SK-N-SH (cell line): ENCODE measurements at regions not wholly inside any gene's neighbourhood (a gene's known extent, or its start where the extent isn't known, plus 50 kb on each side); places are given as distances from the start of the nearest gene placed in this dataset.

Source experiments
- CTCF ChIA-PET: fragments of 300-600, 350-600 bp; formaldehyde crosslinking; extraction: SDS; loops from one replicate; lab custom pipeline; 2021; lab: Yijun Ruan, JAX
- POLR2A ChIA-PET: fragments of 350-600 bp; sonication (Branson Sonifier 250); formaldehyde crosslinking; extraction: SDS; loops from one replicate; lab custom pipeline; 2020; ENCODE audit warnings: antibody characterized with exemption, inconsistent platforms; lab: Yijun Ruan, JAX
- DNase-seq: peaks from one replicate; pipeline ENCODE4 v3.0.0; 2012
- H2AFZ ChIP-seq: fragments of 200-600 bp; sonication (generic); 2 replicates; pipeline ENCODE4 v1.8.1; 2016; ENCODE audit warnings: antibody characterized with exemption, mild to moderate bottlenecking, low read depth
- H3F3A ChIP-seq: fragments of 200-600 bp; sonication (generic); replicated peaks from 2 replicates; pipeline ENCODE3; 2016; ENCODE audit warnings: antibody characterized with exemption, mild to moderate bottlenecking; ENCODE audit not compliant: insufficient read depth
- H3K27ac ChIP-seq, 2 experiments: fragments of 200-500 bp in 1 of 2; fragments of 200-600 bp in 1 of 2; sonication (Bioruptor generic) in 1 of 2; sonication (generic), shearing (Covaris generic) in 1 of 2; 2 replicates each; pipeline versions ENCODE4 v1.5.1 to v1.6.1; 2014 to 2016; ENCODE audit warnings: low read depth in 2 of 2, inconsistent platforms in 1 of 2, low read length in 1 of 2, mild to moderate bottlenecking in 1 of 2, mixed read lengths in 1 of 2
- H3K27me3 ChIP-seq: fragments of 200-600 bp; sonication (generic), shearing (Covaris generic); 2 replicates; pipeline ENCODE4 v1.6.1; 2016; ENCODE audit warnings: mixed run types; ENCODE audit not compliant: insufficient read depth
- H3K36me3 ChIP-seq, 2 experiments: fragments of 200-500 bp in 1 of 2; fragments of 200-600 bp in 1 of 2; sonication (Bioruptor generic) in 1 of 2; sonication (generic) in 1 of 2; replicated peaks in 1 of 2; 2 replicates each; pipeline versions ENCODE3 to v1.5.1; 2014 to 2016; ENCODE audit warnings: low read length in 1 of 2, mild to moderate bottlenecking in 1 of 2; ENCODE audit not compliant: insufficient read depth in 2 of 2, control insufficient read depth in 1 of 2
- H3K4me1 ChIP-seq, 2 experiments: fragments of 200-500 bp in 1 of 2; fragments of 200-600 bp in 1 of 2; sonication (Bioruptor generic) in 1 of 2; sonication (generic), shearing (Covaris generic) in 1 of 2; 2 replicates each; pipeline versions ENCODE4 v1.5.1 to v1.6.1; 2014 to 2016; ENCODE audit warnings: low read depth in 1 of 2, low read length in 1 of 2, mixed run types in 1 of 2; ENCODE audit not compliant: insufficient read depth in 2 of 2, control insufficient read depth in 1 of 2
- H3K4me2 ChIP-seq: fragments of 200-600 bp; sonication (generic), shearing (Covaris generic); 2 replicates; pipeline ENCODE4 v1.6.1; 2017; ENCODE audit warnings: mixed run types
- H3K4me3 ChIP-seq, 2 experiments: fragments of 200-500 bp in 1 of 2; fragments of 200-600 bp in 1 of 2; sonication (Bioruptor generic) in 1 of 2; sonication (generic), shearing (Covaris generic) in 1 of 2; 2 replicates each; pipeline versions ENCODE4 v1.5.1 to v1.8.1; 2014 to 2016; ENCODE audit warnings: low read depth in 2 of 2, inconsistent platforms in 1 of 2, low read length in 1 of 2, mild to moderate bottlenecking in 1 of 2, mixed read lengths in 1 of 2, moderate library complexity in 1 of 2
- H3K79me2 ChIP-seq: fragments of 200-600 bp; sonication (generic); 2 replicates; pipeline ENCODE4 v1.8.1; 2017; ENCODE audit warnings: mild to moderate bottlenecking; ENCODE audit not compliant: insufficient read depth
- H3K9ac ChIP-seq: fragments of 200-600 bp; sonication (generic); 2 replicates; pipeline ENCODE4 v1.6.1; 2017; ENCODE audit warnings: mixed run types
- H3K9me2 ChIP-seq: fragments of 200-600 bp; sonication (generic); 2 replicates; pipeline ENCODE4 v1.6.1; 2017; ENCODE audit warnings: mixed run types
- H3K9me3 ChIP-seq: fragments of 200-600 bp; sonication (generic); 2 replicates; pipeline ENCODE4 v1.6.1; 2017; ENCODE audit warnings: mixed run types, mild to moderate bottlenecking, moderate library complexity
- H4K20me1 ChIP-seq: fragments of 200-600 bp; sonication (generic); 2 replicates; pipeline ENCODE4 v1.6.1; 2017; ENCODE audit warnings: mild to moderate bottlenecking, mixed run types; ENCODE audit not compliant: insufficient read depth
- CHD2 ChIP-seq: fragments of 150-350 bp; IDR thresholded peaks from 2 replicates; pipeline ENCODE4 v1.6.1; 2018; ENCODE audit warnings: low read length; ENCODE audit not compliant: partially characterized antibody
- ELF1 ChIP-seq: IDR thresholded peaks from 2 replicates; pipeline ENCODE4 v1.4.0; 2012
- EP300 ChIP-seq, 2 experiments: IDR thresholded peaks; 2 replicates each; pipeline versions ENCODE4 v1.4.0 to v1.6.1; 2012; ENCODE audit warnings: borderline replicate concordance in 1 of 2, low read depth in 1 of 2, low read length in 1 of 2
- EZH2phosphoT487 ChIP-seq: fragments of 200-600 bp; sonication (generic); IDR thresholded peaks from 2 replicates; pipeline ENCODE4 v1.6.1; 2017; ENCODE audit warnings: low read depth, mixed run types, mild to moderate bottlenecking, antibody characterized with exemption, moderate library complexity, borderline replicate concordance
- FOSL2 ChIP-seq: IDR thresholded peaks from 2 replicates; pipeline ENCODE4 v1.4.0; 2012; ENCODE audit warnings: low read depth, mild to moderate bottlenecking, moderate library complexity, borderline replicate concordance
- FOXJ3 ChIP-seq: sonication (generic); formaldehyde crosslinking; IDR thresholded peaks from 2 replicates; pipeline ENCODE4 v1.5.1; 2020; ENCODE audit warnings: mild to moderate bottlenecking, missing genetic modification reagents
- GATA2 ChIP-seq: sonication (generic); formaldehyde crosslinking; IDR thresholded peaks from 2 replicates; pipeline ENCODE4 v1.5.0; 2020; ENCODE audit warnings: mild to moderate bottlenecking, missing genetic modification reagents
- MEF2A ChIP-seq: IDR thresholded peaks from 2 replicates; pipeline ENCODE4 v1.4.0; 2012; ENCODE audit warnings: low read depth, borderline replicate concordance
- MXI1 ChIP-seq: IDR thresholded peaks from 2 replicates; pipeline ENCODE4 v1.6.1; 2012; ENCODE audit warnings: mild to moderate bottlenecking, low read depth, low read length, improper control_type of control experiment
- NFIC ChIP-seq: IDR thresholded peaks from 2 replicates; pipeline ENCODE4 v1.4.0; 2012; ENCODE audit warnings: borderline replicate concordance
- NRF1 ChIP-seq: IDR thresholded peaks from 2 replicates; pipeline ENCODE4 v1.6.1; 2012; ENCODE audit warnings: low read depth, mild to moderate bottlenecking, low read length
- POLR2AphosphoS5 ChIP-seq: IDR thresholded peaks from 2 replicates; pipeline ENCODE4 v1.6.1; 2012; ENCODE audit warnings: low read depth, low read length
- RAD21 ChIP-seq: IDR thresholded peaks from 2 replicates; pipeline ENCODE4 v1.6.1; 2012; ENCODE audit warnings: mild to moderate bottlenecking, low read length
- RCOR1 ChIP-seq: fragments of 150-350 bp; IDR thresholded peaks from 2 replicates; pipeline ENCODE4 v1.6.1; 2017; ENCODE audit warnings: antibody characterized with exemption, low read length
- RXRA ChIP-seq: IDR thresholded peaks from 2 replicates; pipeline ENCODE4 v1.4.0; 2012; ENCODE audit warnings: low read depth, mild to moderate bottlenecking, borderline replicate concordance
- SIN3A ChIP-seq: IDR thresholded peaks from 2 replicates; pipeline ENCODE4 v1.6.1; 2012; ENCODE audit warnings: low read depth, mild to moderate bottlenecking, low read length, moderate library complexity, borderline replicate concordance
- TCF12 ChIP-seq: IDR thresholded peaks from 2 replicates; pipeline ENCODE4 v1.4.0; 2012
- WGBS: methylation state at CpG from one replicate; pipeline ENCODE4 v1.1.6; 2017; ENCODE audit warnings: low lambda C conversion rate; 5-methylcytosine and 5-hydroxymethylcytosine counted together
- TF ChIP-seq, protein P1 (sequence below): IDR thresholded peaks from 2 replicates; pipeline ENCODE4 v1.4.0; 2012; ENCODE audit warnings: low read depth
- TF ChIP-seq, protein P2 (sequence below): fragments of 150-350 bp; IDR thresholded peaks from 2 replicates; pipeline ENCODE4 v1.6.1; 2017; ENCODE audit warnings: antibody characterized with exemption, low read length, low read depth, borderline replicate concordance
- TF ChIP-seq, protein P3 (sequence below): IDR thresholded peaks from 2 replicates; pipeline ENCODE4 v1.6.1; 2012; ENCODE audit warnings: mild to moderate bottlenecking, low read depth, low read length, moderate library complexity

DNA sequence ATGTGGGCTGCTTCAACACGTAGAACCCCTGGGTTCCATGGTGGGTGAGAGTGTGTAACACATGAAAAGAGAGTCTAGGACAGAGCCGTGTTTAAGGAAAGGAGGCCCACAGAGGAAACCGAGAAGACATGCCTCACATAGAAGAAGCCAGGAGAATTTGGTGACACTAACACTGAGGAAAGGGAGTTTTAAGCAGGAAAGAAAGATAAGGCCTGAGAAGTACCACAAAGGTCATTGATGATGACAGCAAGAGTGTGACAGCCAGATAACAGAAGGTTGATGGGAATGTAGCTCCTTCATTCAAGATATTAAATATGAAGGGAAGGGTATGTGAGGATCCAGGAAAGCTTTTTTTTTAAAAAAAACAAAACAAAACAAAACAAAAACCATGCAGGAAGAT is 72.4 kb upstream of the SPRY4 start:
- TF ChIP-seq ELF1 (no peak), SIN3A (no peak), CHD2 (no peak), POLR2AphosphoS5 (no peak), TCF12 (no peak), FOSL2 (no peak), MEF2A (no peak)
- TF ChIP-seq, protein P1, sequence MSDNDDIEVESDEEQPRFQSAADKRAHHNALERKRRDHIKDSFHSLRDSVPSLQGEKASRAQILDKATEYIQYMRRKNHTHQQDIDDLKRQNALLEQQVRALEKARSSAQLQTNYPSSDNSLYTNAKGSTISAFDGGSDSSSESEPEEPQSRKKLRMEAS: no peak
- TF ChIP-seq, protein P2, sequence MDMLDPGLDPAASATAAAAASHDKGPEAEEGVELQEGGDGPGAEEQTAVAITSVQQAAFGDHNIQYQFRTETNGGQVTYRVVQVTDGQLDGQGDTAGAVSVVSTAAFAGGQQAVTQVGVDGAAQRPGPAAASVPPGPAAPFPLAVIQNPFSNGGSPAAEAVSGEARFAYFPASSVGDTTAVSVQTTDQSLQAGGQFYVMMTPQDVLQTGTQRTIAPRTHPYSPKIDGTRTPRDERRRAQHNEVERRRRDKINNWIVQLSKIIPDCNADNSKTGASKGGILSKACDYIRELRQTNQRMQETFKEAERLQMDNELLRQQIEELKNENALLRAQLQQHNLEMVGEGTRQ: no peak
- TF ChIP-seq, protein P3, sequence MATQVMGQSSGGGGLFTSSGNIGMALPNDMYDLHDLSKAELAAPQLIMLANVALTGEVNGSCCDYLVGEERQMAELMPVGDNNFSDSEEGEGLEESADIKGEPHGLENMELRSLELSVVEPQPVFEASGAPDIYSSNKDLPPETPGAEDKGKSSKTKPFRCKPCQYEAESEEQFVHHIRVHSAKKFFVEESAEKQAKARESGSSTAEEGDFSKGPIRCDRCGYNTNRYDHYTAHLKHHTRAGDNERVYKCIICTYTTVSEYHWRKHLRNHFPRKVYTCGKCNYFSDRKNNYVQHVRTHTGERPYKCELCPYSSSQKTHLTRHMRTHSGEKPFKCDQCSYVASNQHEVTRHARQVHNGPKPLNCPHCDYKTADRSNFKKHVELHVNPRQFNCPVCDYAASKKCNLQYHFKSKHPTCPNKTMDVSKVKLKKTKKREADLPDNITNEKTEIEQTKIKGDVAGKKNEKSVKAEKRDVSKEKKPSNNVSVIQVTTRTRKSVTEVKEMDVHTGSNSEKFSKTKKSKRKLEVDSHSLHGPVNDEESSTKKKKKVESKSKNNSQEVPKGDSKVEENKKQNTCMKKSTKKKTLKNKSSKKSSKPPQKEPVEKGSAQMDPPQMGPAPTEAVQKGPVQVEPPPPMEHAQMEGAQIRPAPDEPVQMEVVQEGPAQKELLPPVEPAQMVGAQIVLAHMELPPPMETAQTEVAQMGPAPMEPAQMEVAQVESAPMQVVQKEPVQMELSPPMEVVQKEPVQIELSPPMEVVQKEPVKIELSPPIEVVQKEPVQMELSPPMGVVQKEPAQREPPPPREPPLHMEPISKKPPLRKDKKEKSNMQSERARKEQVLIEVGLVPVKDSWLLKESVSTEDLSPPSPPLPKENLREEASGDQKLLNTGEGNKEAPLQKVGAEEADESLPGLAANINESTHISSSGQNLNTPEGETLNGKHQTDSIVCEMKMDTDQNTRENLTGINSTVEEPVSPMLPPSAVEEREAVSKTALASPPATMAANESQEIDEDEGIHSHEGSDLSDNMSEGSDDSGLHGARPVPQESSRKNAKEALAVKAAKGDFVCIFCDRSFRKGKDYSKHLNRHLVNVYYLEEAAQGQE: no peak
- H3K79me2 ChIP-seq: no peaks in the 10 kb centered on the region
- POLR2A ChIA-PET: no interaction called here
- no peak overlapping the region for H3K27ac ChIP-seq
- peaks cover 4 to 8% of the 10 kb centered on the region in 2 experiments; a peak in 2 of 4 replicates for H3K4me1 ChIP-seq
- no peak for DNase-seq
- H3K27me3 ChIP-seq: no peaks in the 10 kb centered on the region
- H2AFZ ChIP-seq: no peak overlapping the region
- H3F3A ChIP-seq: no peaks in the 10 kb centered on the region
- no peak overlapping the region for H3K4me2 ChIP-seq
- WGBS: 91% methylated on average over 3 of the region's 3 CpGs
- H4K20me1 ChIP-seq: no peaks in the 10 kb centered on the region
- no peaks in the 10 kb centered on the region for H3K9me3 ChIP-seq
- H3K4me3 ChIP-seq: no peak overlapping the region
- no peaks in the 10 kb centered on the region for H3K9me2 ChIP-seq
- CTCF ChIA-PET: no interaction called here
- H3K36me3 ChIP-seq: peaks cover 0 to 22% of the 10 kb centered on the region in 2 experiments
- H3K9ac ChIP-seq: no peak overlapping the region

DNA sequence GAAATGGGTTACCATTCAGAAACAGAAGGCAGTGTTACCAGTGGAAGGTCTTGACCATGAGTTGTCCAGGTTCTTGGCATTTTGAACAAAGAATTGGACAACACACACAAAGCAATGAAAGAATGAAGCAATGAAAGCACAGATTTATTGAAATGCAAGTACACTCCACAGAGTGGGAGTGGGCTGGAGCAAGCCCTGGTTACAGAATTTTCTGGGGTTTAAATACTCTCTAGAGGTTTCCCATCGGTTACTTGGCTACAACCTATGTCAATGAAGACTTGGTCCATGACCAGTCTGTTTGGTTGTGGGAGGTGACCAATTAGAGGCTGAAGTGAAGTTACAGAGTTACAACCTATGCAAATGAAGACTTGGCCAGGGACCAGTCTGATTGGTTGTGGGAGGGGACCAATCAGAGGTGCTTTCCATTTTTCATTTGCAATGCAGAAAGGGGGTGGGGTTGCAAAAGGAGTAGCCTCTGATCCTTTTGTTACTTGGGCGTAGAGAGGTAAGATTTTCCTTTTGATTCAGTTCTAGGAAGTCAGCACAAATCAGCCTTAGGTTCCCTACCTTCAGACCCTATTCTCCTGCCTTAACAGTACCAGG is 71.7 kb upstream of the SPRY4 start:
- CTCF ChIA-PET: no interaction called here
- TF ChIP-seq, protein P3: no peak
- TF ChIP-seq RAD21: no peak
- TF ChIP-seq FOXJ3 (CRISPR knock-in tag): no peak
- TF ChIP-seq NRF1: no peak
- no peak for TF ChIP-seq SIN3A
- TF ChIP-seq RCOR1: no peak
- TF ChIP-seq EP300 (IDR thresholded peaks at IDR 0.05; ENCODE audit: borderline replicate concordance in 1 of 2, low read depth in 1 of 2, low read length in 1 of 2): no peak
- no peak for TF ChIP-seq MXI1
- TF ChIP-seq NFIC: no peak
- no peak for TF ChIP-seq RXRA
- no peak for TF ChIP-seq EZH2phosphoT487
- TF ChIP-seq ELF1: no peak
- no peak for TF ChIP-seq FOSL2
- no peak for TF ChIP-seq CHD2
- TF ChIP-seq GATA2: no peak

More for the DNA sequence above, 71.7 kb upstream of the SPRY4 start:
- peaks cover 4 to 8% of the 10 kb centered on the region in 2 experiments; a peak in 2 of 4 replicates for H3K4me1 ChIP-seq
- no peaks in the 10 kb centered on the region for H4K20me1 ChIP-seq
- H3K4me2 ChIP-seq: no peak overlapping the region
- no peaks in the 10 kb centered on the region for H3K27me3 ChIP-seq
- no peak overlapping the region for H2AFZ ChIP-seq
- POLR2A ChIA-PET: no interaction called here
- H3K36me3 ChIP-seq: peaks cover 0 to 22% of the 10 kb centered on the region in 2 experiments
- no peak overlapping the region for H3K9ac ChIP-seq
- no peak for DNase-seq
- no peaks in the 10 kb centered on the region for H3K9me3 ChIP-seq
- no peaks in the 10 kb centered on the region for H3K9me2 ChIP-seq
- no peak overlapping the region for H3K27ac ChIP-seq
- H3F3A ChIP-seq: no peaks in the 10 kb centered on the region
- H3K4me3 ChIP-seq: no peak overlapping the region
- WGBS: 96% methylated on average over 2 of the region's 2 CpGs
- H3K79me2 ChIP-seq: no peaks in the 10 kb centered on the region
